Esophagus muscularis mucosa (tissue), 4 donors: ENCODE measurements at regions not wholly inside any gene's neighbourhood (a gene's known extent, or its start where the extent isn't known, plus 50 kb on each side); places are given as distances from the start of the nearest gene placed in this dataset.

Source experiments
- DNase-seq: peaks from one replicate; pipeline ENCODE4 v3.0.0-alpha.2; 2017; ENCODE audit errors: extremely low spot score
- H3K27ac ChIP-seq, 4 donors: fragments of 200-600 bp; sonication (generic); replicated peaks in 1 of 4; 1 replicate in 3 of 4; 2 replicates in 1 of 4; pipeline ENCODE4 v1.5.1; 2016 to 2019; ENCODE audit warnings: mild to moderate bottlenecking in 1 of 4
- H3K27me3 ChIP-seq, 4 donors: fragments of 200-600 bp; sonication (generic); one replicate each; pipeline versions ENCODE4 v1.5.1 to v1.6.0; 2016 to 2019
- H3K36me3 ChIP-seq, 4 donors: fragments of 200-600 bp; sonication (generic); one replicate each; pipeline ENCODE4 v1.5.1; 2016 to 2019
- H3K4me1 ChIP-seq, 4 donors: fragments of 200-600 bp; sonication (generic); one replicate each; pipeline ENCODE4 v1.5.1; 2016 to 2019
- H3K4me3 ChIP-seq, 4 donors: fragments of 200-600 bp; sonication (generic); 1 replicate in 2 of 4; 2 replicates in 2 of 4; pipeline ENCODE4 v1.5.1; 2016 to 2019; ENCODE audit warnings: mild to moderate bottlenecking in 4 of 4, moderate library complexity in 1 of 4
- H3K9me3 ChIP-seq, 4 donors: fragments of 200-600 bp; sonication (generic); 1 replicate in 3 of 4; 2 replicates in 1 of 4; pipeline ENCODE4 v1.5.1; 2016 to 2019
- EP300 ChIP-seq: sonication (generic); formaldehyde crosslinking; IDR thresholded peaks from one replicate; pipeline ENCODE4 v1.6.1; 2017; ENCODE audit warnings: antibody characterized with exemption
- POLR2A ChIP-seq: fragments of 450-650 bp; IDR thresholded peaks from one replicate; pipeline ENCODE4 v1.6.1; 2017; ENCODE audit warnings: antibody characterized with exemption, moderate library complexity, mild to moderate bottlenecking, low read depth
- POLR2AphosphoS5 ChIP-seq, 2 donors: sonication (generic); formaldehyde crosslinking; IDR thresholded peaks; one replicate each; pipeline ENCODE4 v1.6.1; 2017; ENCODE audit warnings: antibody characterized with exemption in 2 of 2
- WGBS: methylation state at CpG from one replicate; pipeline ENCODE4 v1.1.5; 2018; 5-methylcytosine and 5-hydroxymethylcytosine counted together
- intact Hi-C: fragments of 100-400 bp; cut with DNase I; formaldehyde crosslinking; loops from one replicate; pipeline ENCODE4 v1.15.1; 2023
- TF ChIP-seq, protein P1 (sequence below), 3 experiments: fragments of 200-600 bp in 2 of 3; fragments of 450-650 bp in 1 of 3; sonication (generic) in 2 of 3; IDR thresholded peaks; one replicate each; pipeline ENCODE4 v1.5.1; 2017 to 2019; ENCODE audit warnings: antibody characterized with exemption in 3 of 3, mild to moderate bottlenecking in 2 of 3, moderate library complexity in 1 of 3

DNA sequence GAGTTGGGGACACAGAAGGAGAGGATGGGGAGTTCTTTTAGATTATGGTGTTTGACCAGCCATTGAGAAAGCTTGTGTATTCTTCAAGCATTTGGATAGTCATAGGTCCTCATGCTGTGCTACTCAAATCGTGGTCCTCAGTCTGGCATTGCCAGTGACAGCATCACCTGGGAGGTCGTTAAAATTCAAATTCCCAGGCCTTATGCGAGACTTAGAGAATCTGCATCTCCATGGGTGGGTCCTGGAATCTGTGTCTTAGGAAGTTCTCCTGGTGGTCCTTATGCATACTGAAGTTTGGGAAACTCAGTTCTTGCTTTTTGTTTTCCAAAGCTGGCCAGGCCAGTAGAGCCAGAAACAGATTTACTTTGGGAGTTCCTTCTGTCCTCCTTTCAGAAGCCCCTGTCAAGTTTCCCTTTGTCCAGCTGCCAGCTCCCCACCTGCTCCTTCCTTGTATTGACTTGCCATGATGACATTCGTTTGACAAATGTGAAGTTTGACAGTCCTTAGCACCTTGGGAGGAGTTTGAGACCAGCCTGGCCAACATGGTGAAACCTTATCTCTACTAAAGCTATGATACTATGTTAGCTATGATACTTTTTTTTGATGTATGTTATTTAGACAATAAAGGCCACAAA, 95.6 kb downstream of the PALM2AKAP2 start:
- DNase-seq, result no peak
- Histone ChIP-seq H3K36me3 (no peaks in the 10 kb centered on the region), H3K4me1 (peaks cover 0 to 4% (median 0%) of the 10 kb centered on the region in 4 donors), H3K4me3 (no peak overlapping the region), H3K27ac (no peak overlapping the region), H3K9me3 (no peaks in the 10 kb centered on the region), H3K27me3 (peaks cover 0 to 5% (median 0%) of the 10 kb centered on the region in 4 donors)
- WGBS, result 66% methylated on average over 4 of the region's 4 CpGs
- TF ChIP-seq, protein P1, sequence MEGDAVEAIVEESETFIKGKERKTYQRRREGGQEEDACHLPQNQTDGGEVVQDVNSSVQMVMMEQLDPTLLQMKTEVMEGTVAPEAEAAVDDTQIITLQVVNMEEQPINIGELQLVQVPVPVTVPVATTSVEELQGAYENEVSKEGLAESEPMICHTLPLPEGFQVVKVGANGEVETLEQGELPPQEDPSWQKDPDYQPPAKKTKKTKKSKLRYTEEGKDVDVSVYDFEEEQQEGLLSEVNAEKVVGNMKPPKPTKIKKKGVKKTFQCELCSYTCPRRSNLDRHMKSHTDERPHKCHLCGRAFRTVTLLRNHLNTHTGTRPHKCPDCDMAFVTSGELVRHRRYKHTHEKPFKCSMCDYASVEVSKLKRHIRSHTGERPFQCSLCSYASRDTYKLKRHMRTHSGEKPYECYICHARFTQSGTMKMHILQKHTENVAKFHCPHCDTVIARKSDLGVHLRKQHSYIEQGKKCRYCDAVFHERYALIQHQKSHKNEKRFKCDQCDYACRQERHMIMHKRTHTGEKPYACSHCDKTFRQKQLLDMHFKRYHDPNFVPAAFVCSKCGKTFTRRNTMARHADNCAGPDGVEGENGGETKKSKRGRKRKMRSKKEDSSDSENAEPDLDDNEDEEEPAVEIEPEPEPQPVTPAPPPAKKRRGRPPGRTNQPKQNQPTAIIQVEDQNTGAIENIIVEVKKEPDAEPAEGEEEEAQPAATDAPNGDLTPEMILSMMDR (IDR thresholded peaks at IDR 0.05), result no peak
- no peak for TF ChIP-seq POLR2AphosphoS5 (IDR thresholded peaks at IDR 0.05)
- intact Hi-C loops, result no loop called here

DNA sequence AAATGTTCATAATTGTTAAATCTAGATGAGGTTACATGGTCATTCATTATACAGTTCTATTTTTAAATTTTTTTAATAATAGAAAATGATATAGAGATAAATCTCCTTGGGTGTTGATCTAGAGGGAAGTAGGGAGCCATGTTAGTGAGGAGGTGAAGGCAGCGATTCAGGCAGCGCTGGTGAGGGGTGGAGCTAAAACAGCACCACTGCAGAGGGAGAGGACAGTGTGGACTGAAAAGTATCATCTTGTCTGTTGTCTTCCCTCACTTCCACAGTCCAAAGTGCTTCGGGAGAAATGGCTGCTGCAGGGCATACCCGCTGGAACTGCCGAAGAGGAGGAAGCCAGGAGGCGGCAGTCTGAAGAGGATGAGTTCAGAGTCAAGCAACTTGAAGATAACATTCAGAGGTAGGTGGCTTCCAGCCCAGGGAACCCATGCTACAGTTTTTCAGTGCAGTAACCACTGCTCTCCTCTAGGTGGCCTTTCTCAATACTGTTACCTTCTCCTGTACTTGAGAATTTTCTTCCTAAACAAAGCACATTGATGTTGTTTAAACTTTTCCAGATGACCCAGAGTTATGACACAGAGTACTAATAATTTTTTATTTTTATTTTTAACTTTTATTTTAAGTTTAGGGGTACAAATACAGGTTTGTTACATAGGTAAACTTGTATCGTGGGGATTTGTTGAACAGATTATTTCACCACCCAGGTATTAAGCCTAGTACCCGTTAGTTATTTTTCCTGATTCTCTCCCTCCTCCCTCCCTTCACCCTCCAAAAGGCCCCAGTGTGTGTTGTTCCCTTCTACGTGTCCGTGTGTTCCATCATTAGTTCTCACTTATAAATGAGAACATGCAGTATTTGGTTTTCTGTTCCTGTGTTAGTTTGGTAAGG, 100.5 kb downstream of the PALM2AKAP2 start:
- no peak for TF ChIP-seq POLR2A
- TF ChIP-seq EP300, result no peak
- TF ChIP-seq, protein P1 (IDR thresholded peaks at IDR 0.05), result peak; percentile 29 to 57 (median 39)
- no peak for DNase-seq
- Histone ChIP-seq H3K27me3 (peaks cover 0 to 3% (median 0%) of the 10 kb centered on the region in 4 donors), H3K4me1 (peaks cover 0 to 6% (median 5%) of the 10 kb centered on the region in 4 donors), H3K4me3 (no peak overlapping the region), H3K27ac (no peak overlapping the region), H3K9me3 (no peaks in the 10 kb centered on the region), H3K36me3 (no peaks in the 10 kb centered on the region)
- WGBS, result 78% methylated on average over 10 of the region's 10 CpGs
- intact Hi-C loops, result no loop called here

DNA sequence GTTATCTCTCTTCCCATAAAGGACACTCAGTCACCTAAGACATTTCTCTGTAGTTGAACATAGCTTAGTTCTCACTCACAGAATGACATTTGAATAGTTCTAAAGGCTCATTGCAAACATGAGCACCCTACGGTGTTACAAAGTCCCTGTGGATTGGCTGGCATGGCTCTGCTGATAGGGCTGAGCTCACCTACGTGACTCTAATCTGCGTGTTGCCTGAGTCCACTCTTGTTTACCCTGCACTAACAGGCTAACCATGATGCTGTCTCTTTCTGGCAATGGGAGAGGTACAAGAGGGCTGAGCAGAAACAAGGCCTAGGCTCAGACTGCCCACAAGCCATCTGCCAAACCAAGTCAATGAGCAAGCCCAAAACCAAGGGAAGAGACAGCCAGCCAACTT, 103.6 kb downstream of the PALM2AKAP2 start:
- Histone ChIP-seq H3K27ac (no peak overlapping the region), H3K36me3 (no peaks in the 10 kb centered on the region), H3K9me3 (no peaks in the 10 kb centered on the region), H3K4me1 (peaks cover 26 to 36% (median 34%) of the 10 kb centered on the region in 4 donors), H3K27me3 (no peaks in the 10 kb centered on the region), H3K4me3 (no peak overlapping the region)
- intact Hi-C loops, result no loop called here
- 94% methylated on average over 3 of the region's 3 CpGs for WGBS
- DNase-seq, result no peak
- TF ChIP-seq EP300 (no peak), POLR2AphosphoS5 (IDR thresholded peaks at IDR 0.05) (no peak), POLR2A (no peak)
- TF ChIP-seq, protein P1 (IDR thresholded peaks at IDR 0.05), result no peak

DNA sequence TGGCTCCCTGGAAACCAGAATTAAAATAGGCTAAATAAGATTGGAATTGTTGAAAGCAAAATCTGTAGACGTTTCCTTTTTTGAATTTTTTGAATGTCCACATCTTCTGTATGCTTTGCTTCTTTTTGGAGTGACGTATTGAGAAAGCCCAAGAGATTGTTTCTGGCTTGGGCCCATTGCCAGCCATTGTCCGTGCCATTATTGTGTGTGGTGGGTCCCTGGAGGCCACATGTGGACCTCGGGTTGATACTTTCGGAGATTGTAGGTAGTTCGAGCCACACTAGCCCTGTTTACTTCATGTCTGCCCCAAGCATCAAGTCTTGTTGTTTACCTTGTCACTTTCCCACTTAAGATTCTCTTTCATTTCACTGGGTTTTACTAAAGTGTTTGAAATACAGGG, 106.0 kb downstream of the PALM2AKAP2 start:
- intact Hi-C loops, result no loop called here
- H3K4me1 ChIP-seq, result peaks cover 26 to 39% (median 34%) of the 10 kb centered on the region in 4 donors

More for the DNA sequence above, 106.0 kb downstream of the PALM2AKAP2 start:
- 54% methylated on average over 6 of the region's 6 CpGs for WGBS
- no peak for DNase-seq
- H3K36me3 ChIP-seq, result no peaks in the 10 kb centered on the region
- no peak for TF ChIP-seq EP300
- TF ChIP-seq POLR2A, result no peak
- TF ChIP-seq, protein P1 (IDR thresholded peaks at IDR 0.05), result no peak
- TF ChIP-seq POLR2AphosphoS5 (IDR thresholded peaks at IDR 0.05), result no peak
- no peaks in the 10 kb centered on the region for H3K27me3 ChIP-seq
- H3K9me3 ChIP-seq, result no peaks in the 10 kb centered on the region
- peak overlapping the region in 1 of 4 donors; percentile 26 for H3K27ac ChIP-seq
- no peak overlapping the region for H3K4me3 ChIP-seq
